NCI-H1694 treated with DMSO at 0.1 percent for 48 hours (cell line): ENCODE measurements at regions not wholly inside any gene's neighbourhood (a gene's known extent, or its start where the extent isn't known, plus 50 kb on each side); places are given as distances from the start of the nearest gene placed in this dataset.

Experiments
- DNase-seq: peaks from one replicate; lab custom pipeline; 2025; lab: John Stamatoyannopoulos, UW

- no peak for DNase-seq
Observed at GRCh38 chr5:137567226-137567625, 68.1 kb upstream of the SPOCK1 start.

- DNase-seq: no peak
Observed at GRCh38 chr5:137566780-137567179, 67.7 kb upstream of the SPOCK1 start.

- DNase-seq: no peak
Observed at GRCh38 chr5:137566118-137566541, 67.0 kb upstream of the SPOCK1 start.

DNA sequence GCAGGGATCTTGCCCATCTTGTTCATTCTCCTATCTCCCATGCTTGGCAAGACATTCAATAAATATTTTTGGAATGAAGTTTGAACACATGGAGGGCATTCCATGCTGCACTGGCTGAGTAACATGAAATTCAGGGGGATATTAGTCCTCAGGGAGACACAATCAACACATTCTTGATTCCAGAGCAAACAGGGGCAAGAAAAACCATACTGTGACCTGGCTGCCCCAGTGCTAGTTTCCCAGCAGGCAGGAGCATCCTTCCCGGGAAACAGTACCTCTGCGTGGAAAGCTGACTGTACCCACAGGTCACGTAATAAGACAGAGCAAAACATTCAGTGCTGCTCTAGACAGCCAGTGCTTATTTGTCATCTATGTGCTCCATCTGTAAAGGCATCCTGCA is 66.3 kb upstream of the SPOCK1 start:
- no peak for DNase-seq

- DNase-seq: no peak
Observed at GRCh38 chr5:137564398-137564961, 65.4 kb upstream of the SPOCK1 start.

GRCh38 chr5:137563646-137564397 is 64.7 kb upstream of the SPOCK1 start:
- DNase-seq: peak; percentile 27

DNA sequence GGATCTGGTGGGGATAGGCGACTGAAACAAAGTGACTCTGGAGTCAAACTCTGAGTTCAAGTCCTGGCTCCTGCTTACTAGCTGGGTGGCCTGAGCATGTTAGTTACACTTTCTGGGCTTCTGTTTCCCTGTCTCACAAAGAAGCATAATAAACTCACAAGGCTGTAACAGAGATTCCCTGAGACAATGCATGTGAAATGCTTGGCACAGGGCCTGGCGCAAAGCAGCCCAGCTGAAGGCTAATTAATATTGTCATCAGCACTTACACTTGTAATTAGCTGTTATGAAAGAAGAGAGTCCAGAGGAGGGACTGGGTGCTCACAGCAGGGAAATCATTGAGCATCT is 64.1 kb upstream of the SPOCK1 start:
- no peak for DNase-seq

GRCh38 chr5:137561608-137562007 is 62.5 kb upstream of the SPOCK1 start:
- no peak for DNase-seq

- DNase-seq: no peak
Observed at GRCh38 chr5:137560420-137560819, 61.3 kb upstream of the SPOCK1 start.
